Sigmoid colon (tissue), 6 donors: ENCODE measurements at regions not wholly inside any gene's neighbourhood (a gene's known extent, or its start where the extent isn't known, plus 50 kb on each side); places are given as distances from the start of the nearest gene placed in this dataset.

Experiments used
- DNase-seq: peaks from one replicate; pipeline ENCODE4 v3.0.0-alpha.2; 2019
- H3K27ac ChIP-seq, 4 donors: fragments of 200-600 bp; sonication (generic); one replicate each; pipeline ENCODE4 v1.5.1; 2016 to 2019; ENCODE audit warnings: mild to moderate bottlenecking in 1 of 4
- H3K27me3 ChIP-seq, 3 donors: fragments of 200-600 bp; sonication (generic); one replicate each; pipeline ENCODE4 v1.5.1; 2019; ENCODE audit warnings: mild to moderate bottlenecking in 1 of 3
- H3K36me3 ChIP-seq, 4 donors: fragments of 200-600 bp; sonication (generic); one replicate each; pipeline ENCODE4 v1.5.1; 2016 to 2019
- H3K4me1 ChIP-seq, 4 donors: fragments of 200-600 bp; sonication (generic); one replicate each; pipeline ENCODE4 v1.5.1; 2017 to 2019
- H3K4me3 ChIP-seq, 4 donors: fragments of 200-600 bp; sonication (generic); one replicate each; pipeline ENCODE4 v1.5.1; 2017 to 2019; ENCODE audit warnings: mild to moderate bottlenecking in 2 of 4, moderate library complexity in 1 of 4
- H3K9me3 ChIP-seq, 4 donors: fragments of 200-600 bp in 3 of 4; sonication (generic) in 3 of 4; one replicate each; pipeline versions ENCODE4 v1.5.1 to v1.6.1; 2013 to 2019
- EP300 ChIP-seq, 4 donors: sonication (generic); formaldehyde crosslinking; IDR thresholded peaks; one replicate each; pipeline ENCODE4 v1.6.1; 2017; ENCODE audit warnings: antibody characterized with exemption in 4 of 4
- POLR2A ChIP-seq, 2 donors: fragments of 450-650 bp; IDR thresholded peaks; one replicate each; pipeline ENCODE4 v1.6.1; 2016; ENCODE audit warnings: antibody characterized with exemption in 2 of 2, mild to moderate bottlenecking in 2 of 2, moderate library complexity in 2 of 2
- POLR2AphosphoS5 ChIP-seq, 4 donors: sonication (generic); formaldehyde crosslinking; IDR thresholded peaks; one replicate each; pipeline ENCODE4 v1.6.1; 2017; ENCODE audit warnings: antibody characterized with exemption in 4 of 4
- WGBS, 2 donors: extraction: QIAGEN DNeasy Blood & Tissue Kit; methylation state at CpG; one replicate each; pipeline ENCODE4 v1.1.7; 2013; 5-methylcytosine and 5-hydroxymethylcytosine counted together
- intact Hi-C: fragments of 100-400 bp; cut with DNase I; formaldehyde crosslinking; loops from one replicate; pipeline ENCODE4 v1.15.1; 2023
- TF ChIP-seq, protein P1 (sequence below), 4 experiments: fragments of 450-650 bp in 3 of 4; fragments of 200-600 bp in 1 of 4; IDR thresholded peaks; one replicate each; pipeline ENCODE4 v1.5.1; 2016 to 2019; ENCODE audit warnings: antibody characterized with exemption in 4 of 4, mild to moderate bottlenecking in 3 of 4, moderate library complexity in 2 of 4
- donor health status: healthy with polysubstance abuse.
- donor health status: healthy.

DNA sequence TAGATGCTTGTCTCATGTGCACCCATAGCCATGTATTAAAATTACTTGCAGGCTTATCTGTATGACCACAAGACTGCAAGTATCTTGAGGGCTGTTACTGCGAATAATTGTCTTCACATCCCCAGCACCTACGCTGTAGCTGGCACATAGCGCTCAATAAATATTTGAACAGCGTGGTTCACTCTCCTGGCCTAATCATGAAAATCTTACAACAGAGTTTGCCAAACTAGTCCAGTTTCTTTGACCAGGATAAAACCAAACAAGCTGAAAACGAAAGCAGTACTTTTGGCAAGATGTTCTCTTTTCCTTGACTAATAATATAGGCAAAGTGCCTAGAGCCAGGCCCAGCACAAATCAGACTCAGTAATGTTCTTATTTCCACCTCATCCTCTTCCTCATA lies 106.7 kb downstream of the RPS29 start:
- Histone ChIP-seq H3K4me3 (no peak overlapping the region), H3K36me3 (no peaks in the 10 kb centered on the region), H3K9me3 (no peaks in the 10 kb centered on the region), H3K27me3 (no peaks in the 10 kb centered on the region), H3K27ac (no peak overlapping the region), H3K4me1 (no peaks in the 10 kb centered on the region)
- WGBS, 2 donors = 16 to 62% methylated on average over 5 of the region's 5 CpGs
- intact Hi-C loops = no loop called here
- TF ChIP-seq POLR2AphosphoS5 (IDR thresholded peaks at IDR 0.05) (no peak), POLR2A (IDR thresholded peaks at IDR 0.05) (no peak), EP300 (IDR thresholded peaks at IDR 0.05) (no peak)
- TF ChIP-seq, protein P1, sequence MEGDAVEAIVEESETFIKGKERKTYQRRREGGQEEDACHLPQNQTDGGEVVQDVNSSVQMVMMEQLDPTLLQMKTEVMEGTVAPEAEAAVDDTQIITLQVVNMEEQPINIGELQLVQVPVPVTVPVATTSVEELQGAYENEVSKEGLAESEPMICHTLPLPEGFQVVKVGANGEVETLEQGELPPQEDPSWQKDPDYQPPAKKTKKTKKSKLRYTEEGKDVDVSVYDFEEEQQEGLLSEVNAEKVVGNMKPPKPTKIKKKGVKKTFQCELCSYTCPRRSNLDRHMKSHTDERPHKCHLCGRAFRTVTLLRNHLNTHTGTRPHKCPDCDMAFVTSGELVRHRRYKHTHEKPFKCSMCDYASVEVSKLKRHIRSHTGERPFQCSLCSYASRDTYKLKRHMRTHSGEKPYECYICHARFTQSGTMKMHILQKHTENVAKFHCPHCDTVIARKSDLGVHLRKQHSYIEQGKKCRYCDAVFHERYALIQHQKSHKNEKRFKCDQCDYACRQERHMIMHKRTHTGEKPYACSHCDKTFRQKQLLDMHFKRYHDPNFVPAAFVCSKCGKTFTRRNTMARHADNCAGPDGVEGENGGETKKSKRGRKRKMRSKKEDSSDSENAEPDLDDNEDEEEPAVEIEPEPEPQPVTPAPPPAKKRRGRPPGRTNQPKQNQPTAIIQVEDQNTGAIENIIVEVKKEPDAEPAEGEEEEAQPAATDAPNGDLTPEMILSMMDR (IDR thresholded peaks at IDR 0.05) = no peak
- DNase-seq = no peak

DNA sequence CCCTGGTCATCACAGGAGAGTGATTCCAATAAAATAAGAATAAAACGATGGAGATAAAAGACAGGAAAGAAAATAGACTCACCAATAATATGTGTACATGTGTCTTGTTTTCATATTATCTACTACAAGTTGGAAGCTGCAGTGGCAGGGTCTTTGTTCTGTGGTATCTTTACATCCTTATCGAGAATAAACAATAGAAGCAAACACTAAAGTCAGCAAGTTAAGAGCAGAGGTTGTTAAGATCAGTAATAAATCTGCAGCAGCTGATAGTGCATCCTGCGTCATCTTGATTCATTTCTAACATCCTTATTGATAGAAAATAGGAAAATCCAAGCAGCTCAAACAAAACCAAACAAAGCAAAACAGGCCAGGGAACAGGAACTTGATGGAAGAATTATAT lies 107.4 kb downstream of the RPS29 start:
- no peaks in the 10 kb centered on the region for H3K4me1 ChIP-seq
- H3K36me3 ChIP-seq = no peaks in the 10 kb centered on the region
- no peak overlapping the region for H3K27ac ChIP-seq
- no peak overlapping the region for H3K4me3 ChIP-seq
- WGBS, 2 donors = 19 to 63% methylated on average over 3 of the region's 3 CpGs
- H3K9me3 ChIP-seq = no peaks in the 10 kb centered on the region
- no peak for TF ChIP-seq POLR2AphosphoS5 (IDR thresholded peaks at IDR 0.05)
- TF ChIP-seq POLR2A (IDR thresholded peaks at IDR 0.05) = no peak
- TF ChIP-seq, protein P1 (IDR thresholded peaks at IDR 0.05) = no peak
- no peak for TF ChIP-seq EP300 (IDR thresholded peaks at IDR 0.05)
- intact Hi-C loops = no loop called here
- no peak for DNase-seq
- no peaks in the 10 kb centered on the region for H3K27me3 ChIP-seq

DNA sequence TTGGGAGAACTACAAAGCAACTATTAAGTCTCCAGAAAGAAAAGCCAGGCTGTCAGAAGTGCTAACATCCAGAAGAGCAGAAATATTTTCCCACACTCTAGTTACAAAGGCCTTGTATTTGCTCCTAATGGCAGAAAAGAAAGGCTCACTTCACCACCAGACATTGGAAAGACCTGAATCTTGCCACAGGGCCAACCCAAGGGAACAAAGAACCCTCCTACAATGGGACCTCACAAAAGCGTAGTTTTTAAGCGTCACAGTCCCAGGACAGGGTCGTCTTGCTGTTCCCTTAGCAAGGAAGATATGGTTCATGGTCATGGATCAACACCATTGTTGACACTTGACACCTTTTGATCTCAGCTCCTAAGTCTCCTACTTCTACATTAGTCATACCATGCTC lies 119.1 kb downstream of the RPS29 start:
- Histone ChIP-seq H3K27me3 (no peaks in the 10 kb centered on the region), H3K9me3 (no peaks in the 10 kb centered on the region), H3K27ac (no peak overlapping the region), H3K36me3 (no peaks in the 10 kb centered on the region), H3K4me1 (no peaks in the 10 kb centered on the region), H3K4me3 (no peak overlapping the region)
- intact Hi-C loops = no loop called here
- DNase-seq = no peak
- WGBS, 2 donors = 93 to 94% methylated on average over 3 of the region's 3 CpGs
- TF ChIP-seq POLR2A (IDR thresholded peaks at IDR 0.05) (no peak), EP300 (IDR thresholded peaks at IDR 0.05) (no peak), POLR2AphosphoS5 (IDR thresholded peaks at IDR 0.05) (no peak)
- TF ChIP-seq, protein P1 (IDR thresholded peaks at IDR 0.05) = no peak

DNA sequence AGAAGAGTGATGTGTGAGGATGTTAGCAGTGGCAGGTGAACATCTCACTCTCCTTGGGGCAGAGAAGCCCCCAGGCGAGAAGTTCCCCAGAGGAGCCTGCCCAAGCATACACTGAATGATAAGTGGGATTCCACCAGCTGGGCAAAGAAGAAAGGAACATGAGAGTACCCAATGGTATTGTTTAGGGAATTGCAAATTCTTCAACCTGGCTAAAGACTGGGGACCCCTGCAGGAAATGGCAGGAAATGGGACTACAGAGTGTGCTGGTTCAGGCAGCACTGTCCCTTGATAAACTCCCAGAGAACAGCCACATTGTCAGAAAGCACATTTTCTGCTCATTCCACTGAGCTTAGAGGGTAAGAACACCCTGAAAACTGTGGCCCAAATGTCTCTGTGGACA lies 121.3 kb downstream of the RPS29 start:
- intact Hi-C loops = no loop called here
- DNase-seq = no peak
- TF ChIP-seq POLR2A (IDR thresholded peaks at IDR 0.05) (no peak), EP300 (IDR thresholded peaks at IDR 0.05) (no peak), POLR2AphosphoS5 (IDR thresholded peaks at IDR 0.05) (no peak)
- TF ChIP-seq, protein P1 (IDR thresholded peaks at IDR 0.05) = no peak
- H3K4me3 ChIP-seq = no peak overlapping the region
- 93 to 98% methylated on average over 1 of the region's 1 CpG for WGBS, 2 donors
- peaks cover 0 to 6% (median 0%) of the 10 kb centered on the region in 4 donors for H3K4me1 ChIP-seq
- no peak overlapping the region for H3K27ac ChIP-seq
- H3K36me3 ChIP-seq = no peaks in the 10 kb centered on the region
- H3K9me3 ChIP-seq = no peaks in the 10 kb centered on the region
- H3K27me3 ChIP-seq = no peaks in the 10 kb centered on the region

DNA sequence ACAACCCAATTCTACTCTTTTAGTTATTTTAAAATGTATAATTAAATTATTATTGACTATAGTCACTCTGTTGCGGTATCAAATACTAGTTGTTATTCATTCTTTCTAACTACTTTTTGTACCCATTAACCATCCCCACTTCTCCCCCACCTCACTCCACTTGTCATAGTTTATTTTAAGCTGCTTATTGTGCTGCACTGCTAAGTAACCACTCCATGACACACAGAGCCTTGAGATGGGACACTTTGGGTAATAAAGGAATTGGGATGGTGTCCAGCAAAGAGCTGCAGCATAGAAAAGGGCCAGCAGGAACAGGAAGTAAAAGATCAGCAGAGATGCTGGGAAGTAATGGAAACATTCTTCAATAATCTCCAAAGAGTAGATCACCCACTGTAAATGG lies 123.0 kb downstream of the RPS29 start:
- H3K4me1 ChIP-seq = peaks cover 0 to 6% (median 0%) of the 10 kb centered on the region in 4 donors
- no peak for TF ChIP-seq EP300 (IDR thresholded peaks at IDR 0.05)
- no peak for TF ChIP-seq POLR2AphosphoS5 (IDR thresholded peaks at IDR 0.05)
- no peak for TF ChIP-seq POLR2A (IDR thresholded peaks at IDR 0.05)
- TF ChIP-seq, protein P1 (IDR thresholded peaks at IDR 0.05) = no peak
- DNase-seq = no peak
- H3K4me3 ChIP-seq = no peak overlapping the region
- H3K9me3 ChIP-seq = no peaks in the 10 kb centered on the region
- no peaks in the 10 kb centered on the region for H3K27me3 ChIP-seq
- WGBS, 2 donors = 93 to 98% methylated on average over 1 of the region's 1 CpG
- no peak overlapping the region for H3K27ac ChIP-seq
- intact Hi-C loops = no loop called here
- no peaks in the 10 kb centered on the region for H3K36me3 ChIP-seq
